ENCODE measurements at regions not wholly inside any gene's neighbourhood (a gene's known extent, or its start where the extent isn't known, plus 50 kb on each side); places are given as distances from the start of the nearest gene placed in this dataset.

- TF ChIP-seq CTCF (conservative IDR thresholded peaks at IDR 0.05) (no peak), EZH2 (IDR thresholded peaks at IDR 0.05; ENCODE audit: low read depth) (no peak)
These were observed 1151.4 kb upstream of the TMEM132C start for GRCh38 chr12:127115468-127116035.
